ENCODE measurements at regions not wholly inside any gene's neighbourhood (a gene's known extent, or its start where the extent isn't known, plus 50 kb on each side); places are given as distances from the start of the nearest gene placed in this dataset.
"Not testable (repeated sequence)": the region's sequence is repeated elsewhere in the genome, so short reads cannot be mapped to it uniquely, and the experiment has no call there.

- no peak overlapping the region for H3K4me3 ChIP-seq (ENCODE audit: low read length)
- TF ChIP-seq CTCF (conservative IDR thresholded peaks at IDR 0.05; ENCODE audit: low read depth, low read length), result no peak
- DNase-seq (ENCODE audit: low read depth), result no peak
Observed at GRCh38 chr4:72714482-72715279, 145.7 kb upstream of the ADAMTS3 start.

- TF ChIP-seq CTCF (conservative IDR thresholded peaks at IDR 0.05; ENCODE audit: low read depth, low read length), result no peak
- DNase-seq (ENCODE audit: low read depth), result no peak
- H3K4me3 ChIP-seq (ENCODE audit: low read length), result no peak overlapping the region
Observed at GRCh38 chr4:72712997-72713396, 144.0 kb upstream of the ADAMTS3 start.

GRCh38 chr4:72709475-72709874 is 140.5 kb upstream of the ADAMTS3 start:
- DNase-seq (ENCODE audit: low read depth), result no peak
- no peak for TF ChIP-seq CTCF (conservative IDR thresholded peaks at IDR 0.05; ENCODE audit: low read depth, low read length)
- H3K4me3 ChIP-seq (ENCODE audit: low read length), result no peak overlapping the region

- no peak for DNase-seq (ENCODE audit: low read depth)
- no peak for TF ChIP-seq CTCF (conservative IDR thresholded peaks at IDR 0.05; ENCODE audit: low read depth, low read length)
- no peak overlapping the region for H3K4me3 ChIP-seq (ENCODE audit: low read length)
Observed at GRCh38 chr4:72706684-72707083, 137.7 kb upstream of the ADAMTS3 start.

GRCh38 chr4:72704925-72705640 is 136.1 kb upstream of the ADAMTS3 start:
- H3K4me3 ChIP-seq (ENCODE audit: low read length), result not testable (repeated sequence)

GRCh38 chr4:72702948-72703347 is 133.9 kb upstream of the ADAMTS3 start:
- DNase-seq (ENCODE audit: low read depth), result no peak
- TF ChIP-seq CTCF (conservative IDR thresholded peaks at IDR 0.05; ENCODE audit: low read depth, low read length), result no peak
- H3K4me3 ChIP-seq (ENCODE audit: low read length), result no peak overlapping the region

More at GRCh38 chr4:72704925-72705640, 136.1 kb upstream of the ADAMTS3 start:
- not testable (repeated sequence) for DNase-seq (ENCODE audit: low read depth)

- TF ChIP-seq CTCF (conservative IDR thresholded peaks at IDR 0.05; ENCODE audit: low read depth, low read length), result peak; percentile 65
- DNase-seq (ENCODE audit: low read depth), result peak; percentile 24
- H3K4me3 ChIP-seq (ENCODE audit: low read length), result peak overlapping the region; percentile 39
Observed at GRCh38 chr4:72701987-72702819, 133.2 kb upstream of the ADAMTS3 start.

All from retinal pigment epithelial cell (primary cell).